HepG2 (cell line): ENCODE measurements at regions not wholly inside any gene's neighbourhood (a gene's known extent, or its start where the extent isn't known, plus 50 kb on each side); places are given as distances from the start of the nearest gene placed in this dataset.
"Not testable (repeated sequence)": the region's sequence is repeated elsewhere in the genome, so short reads cannot be mapped to it uniquely, and the experiment has no call there.

Experiments
- ATAC-seq: fragments of 200-7000 bp; cut with Tn5 transposase; 3 replicates; pipeline ENCODE4 v1.9.1; 2020; ENCODE audit warnings: mild to moderate bottlenecking, moderate library complexity
- BruUV-seq: library from RNA; stranded (reverse); fragments of 400-500 nt; replicated peaks from 2 replicates; lab custom pipeline; 2021; lab: Mats Ljungman, UMichigan
- CTCF ChIA-PET: fragments of 300-600 bp; formaldehyde crosslinking; extraction: SDS; loops from one replicate; lab custom pipeline; 2021; ENCODE audit warnings: low total read pairs, inconsistent platforms, low intra/inter-chr PET ratio; lab: Yijun Ruan, JAX
- POLR2A ChIA-PET: fragments of 350-600 bp; sonication (Branson Sonifier 250); formaldehyde crosslinking; loops from one replicate; lab custom pipeline; 2020; ENCODE audit warnings: antibody characterized with exemption, inconsistent platforms; lab: Yijun Ruan, JAX
- DNase-seq: peaks from one replicate; pipeline ENCODE4 v3.0.0-alpha.2; 2015; ENCODE audit warnings: low spot score
- FAIRE-seq: peaks from 3 replicates; lab custom pipeline; 2011; peaks lifted over from hg19 to GRCh38; lab: Jason Lieb, UNC
- H2AFZ ChIP-seq: one replicate; pipeline ENCODE4 v1.6.1; 2011; ENCODE audit warnings: low read length, inconsistent platforms
- H3K27ac ChIP-seq: fragments of 300-600 bp; 3 replicates; pipeline ENCODE4 v1.8.0; 2011; ENCODE audit warnings: mixed run types, mild to moderate bottlenecking, mixed read lengths, low read length, inconsistent platforms; ENCODE audit not compliant: insufficient read depth; ENCODE audit errors: extremely low read length
- H3K27me3 ChIP-seq, 2 experiments: fragments of 200-600 bp in 1 of 2; 2 replicates in 1 of 2; 3 replicates in 1 of 2; pipeline versions ENCODE4 v1.6.0 to v1.8.0; 2011; ENCODE audit warnings: low read length in 2 of 2, mild to moderate bottlenecking in 2 of 2, moderate library complexity in 2 of 2, inconsistent platforms in 1 of 2; ENCODE audit not compliant: insufficient read depth in 2 of 2, control insufficient read depth in 1 of 2
- H3K36me3 ChIP-seq, 2 experiments: fragments of 200-600 bp in 1 of 2; replicated peaks in 1 of 2; 2 replicates in 1 of 2; 3 replicates in 1 of 2; pipeline versions ENCODE4 v1.5.1 to v1.8.0; 2011; ENCODE audit warnings: low read length in 2 of 2, inconsistent platforms in 1 of 2; ENCODE audit not compliant: insufficient read depth in 2 of 2, control insufficient read depth in 1 of 2
- H3K4me1 ChIP-seq: 2 replicates; pipeline ENCODE4 v1.5.1; 2012; ENCODE audit warnings: low read length, inconsistent platforms; ENCODE audit not compliant: insufficient read depth
- H3K4me2 ChIP-seq: 2 replicates; pipeline ENCODE4 v1.6.0; 2011; ENCODE audit warnings: low read depth, low read length, inconsistent platforms
- H3K4me3 ChIP-seq, 3 experiments: fragments of 200-600 bp in 1 of 3; sonication (generic), shearing (Covaris generic) in 1 of 3; replicated peaks in 1 of 3; 2 replicates each; pipeline ENCODE4 v1.5.1; 2011 to 2016; ENCODE audit warnings: low read length in 3 of 3, inconsistent platforms in 2 of 3, low read depth in 2 of 3, mild to moderate bottlenecking in 2 of 3, control low read depth in 1 of 3, mixed read lengths in 1 of 3; ENCODE audit not compliant: insufficient read depth in 1 of 3
- H3K79me2 ChIP-seq: one replicate; pipeline ENCODE4 v1.6.1; 2011; ENCODE audit warnings: low read length, inconsistent platforms; ENCODE audit not compliant: insufficient read depth
- H3K9ac ChIP-seq: 2 replicates; pipeline ENCODE4 v1.6.0; 2011; ENCODE audit warnings: mild to moderate bottlenecking, low read depth, low read length, inconsistent platforms; ENCODE audit not compliant: insufficient read depth
- H3K9me3 ChIP-seq: 2 replicates; pipeline ENCODE4 v1.5.1; 2012; ENCODE audit warnings: mild to moderate bottlenecking, low read length
- H4K20me1 ChIP-seq: 2 replicates; pipeline ENCODE4 v1.6.0; 2011; ENCODE audit warnings: inconsistent platforms, mild to moderate bottlenecking, low read length, moderate library complexity; ENCODE audit not compliant: insufficient read depth
- WGBS: methylation state at CpG from one replicate; pipeline ENCODE4 v1.1.6; 2017; ENCODE audit warnings: low lambda C conversion rate; 5-methylcytosine and 5-hydroxymethylcytosine counted together
- in situ Hi-C: cut with HindIII; loops from 2 replicates; pipeline ENCODE4 v1.10.0; 2017; ENCODE audit warnings: low pct_unique_long_range_greater_than_20kb; ENCODE audit not compliant: extremely low pct_ligation_motif_present
- intact Hi-C: fragments of 100-400 bp; cut with micrococcal nuclease; formaldehyde crosslinking; loops from one replicate; pipeline ENCODE4 v1.10.0; 2022; ENCODE audit not compliant: unreplicated experiment

- POLR2A ChIA-PET, intact Hi-C loops, DNase-seq, H3K36me3 ChIP-seq, H3K9me3 ChIP-seq, H3K27ac ChIP-seq, in situ Hi-C loops, ATAC-seq, FAIRE-seq, H2AFZ ChIP-seq, H3K27me3 ChIP-seq, BruUV-seq, H3K4me3 ChIP-seq, H3K9ac ChIP-seq, CTCF ChIA-PET, H4K20me1 ChIP-seq, H3K79me2 ChIP-seq, H3K4me1 ChIP-seq, H3K4me2 ChIP-seq: not testable (repeated sequence)
- 0% methylated on average over 2 of the region's 3 CpGs for WGBS
These were observed 96.8 kb upstream of the POMZP3 start for GRCh38 chr7:76723928-76724327.

- H3K4me2 ChIP-seq, BruUV-seq, ATAC-seq, intact Hi-C loops, POLR2A ChIA-PET, in situ Hi-C loops, FAIRE-seq, CTCF ChIA-PET, DNase-seq, H2AFZ ChIP-seq, H3K79me2 ChIP-seq, H3K27me3 ChIP-seq, H3K27ac ChIP-seq, H4K20me1 ChIP-seq, H3K4me1 ChIP-seq, H3K36me3 ChIP-seq, H3K9me3 ChIP-seq, H3K4me3 ChIP-seq, H3K9ac ChIP-seq: not testable (repeated sequence)
- WGBS, result 75% methylated on average over 4 of the region's 4 CpGs
These were observed 89.5 kb upstream of the POMZP3 start for GRCh38 chr7:76716551-76716950.

- H3K9ac ChIP-seq, DNase-seq, in situ Hi-C loops, H4K20me1 ChIP-seq, H3K36me3 ChIP-seq, intact Hi-C loops, H3K9me3 ChIP-seq, H3K27ac ChIP-seq, H2AFZ ChIP-seq, H3K79me2 ChIP-seq, FAIRE-seq, CTCF ChIA-PET, H3K27me3 ChIP-seq, H3K4me3 ChIP-seq, ATAC-seq, H3K4me1 ChIP-seq, BruUV-seq, H3K4me2 ChIP-seq, POLR2A ChIA-PET: not testable (repeated sequence)
- WGBS, result 26% methylated on average over 3 of the region's 3 CpGs
These were observed 85.8 kb upstream of the POMZP3 start for GRCh38 chr7:76712926-76713325.

GRCh38 chr7:76711648-76712047 is 84.6 kb upstream of the POMZP3 start:
- H3K27ac ChIP-seq, H2AFZ ChIP-seq, H3K36me3 ChIP-seq, DNase-seq, H3K79me2 ChIP-seq, H3K4me3 ChIP-seq, H3K9me3 ChIP-seq, H3K27me3 ChIP-seq, H3K4me1 ChIP-seq, CTCF ChIA-PET, POLR2A ChIA-PET, H3K9ac ChIP-seq, H4K20me1 ChIP-seq, in situ Hi-C loops, intact Hi-C loops, FAIRE-seq, BruUV-seq, H3K4me2 ChIP-seq, ATAC-seq: not testable (repeated sequence)
- WGBS, result 61% methylated on average over 2 of the region's 2 CpGs
